NB4 (cell line): ENCODE measurements at regions not wholly inside any gene's neighbourhood (a gene's known extent, or its start where the extent isn't known, plus 50 kb on each side); places are given as distances from the start of the nearest gene placed in this dataset.
"Not testable (repeated sequence)": the region's sequence is repeated elsewhere in the genome, so short reads cannot be mapped to it uniquely, and the experiment has no call there.

ENCODE experiments used
- DNase-seq: peaks from one replicate; pipeline ENCODE4 v3.0.0; 2010; ENCODE audit warnings: low read depth
- H3K4me3 ChIP-seq: one replicate; pipeline ENCODE4 v1.5.1; 2011; ENCODE audit warnings: mild to moderate bottlenecking, low read depth, low read length, moderate library complexity
- MYC ChIP-seq: IDR thresholded peaks from 2 replicates; pipeline ENCODE4 v1.6.1; 2011; ENCODE audit warnings: low read depth, low read length
- POLR2A ChIP-seq: IDR thresholded peaks from 2 replicates; pipeline ENCODE4 v1.6.1; 2011; ENCODE audit warnings: mild to moderate bottlenecking; ENCODE audit not compliant: insufficient read length; ENCODE audit errors: extremely low read depth
- TF ChIP-seq, protein P1 (sequence below): IDR thresholded peaks from 2 replicates; pipeline ENCODE4 v1.6.1; 2011; ENCODE audit warnings: low read depth, low read length
- TF ChIP-seq, protein P2 (sequence below): IDR thresholded peaks from one replicate; pipeline ENCODE4 v1.5.1; 2012; ENCODE audit warnings: low read depth, low read length

- DNase-seq: no peak
- TF ChIP-seq, protein P1, sequence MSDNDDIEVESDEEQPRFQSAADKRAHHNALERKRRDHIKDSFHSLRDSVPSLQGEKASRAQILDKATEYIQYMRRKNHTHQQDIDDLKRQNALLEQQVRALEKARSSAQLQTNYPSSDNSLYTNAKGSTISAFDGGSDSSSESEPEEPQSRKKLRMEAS: no peak
- TF ChIP-seq, protein P2, sequence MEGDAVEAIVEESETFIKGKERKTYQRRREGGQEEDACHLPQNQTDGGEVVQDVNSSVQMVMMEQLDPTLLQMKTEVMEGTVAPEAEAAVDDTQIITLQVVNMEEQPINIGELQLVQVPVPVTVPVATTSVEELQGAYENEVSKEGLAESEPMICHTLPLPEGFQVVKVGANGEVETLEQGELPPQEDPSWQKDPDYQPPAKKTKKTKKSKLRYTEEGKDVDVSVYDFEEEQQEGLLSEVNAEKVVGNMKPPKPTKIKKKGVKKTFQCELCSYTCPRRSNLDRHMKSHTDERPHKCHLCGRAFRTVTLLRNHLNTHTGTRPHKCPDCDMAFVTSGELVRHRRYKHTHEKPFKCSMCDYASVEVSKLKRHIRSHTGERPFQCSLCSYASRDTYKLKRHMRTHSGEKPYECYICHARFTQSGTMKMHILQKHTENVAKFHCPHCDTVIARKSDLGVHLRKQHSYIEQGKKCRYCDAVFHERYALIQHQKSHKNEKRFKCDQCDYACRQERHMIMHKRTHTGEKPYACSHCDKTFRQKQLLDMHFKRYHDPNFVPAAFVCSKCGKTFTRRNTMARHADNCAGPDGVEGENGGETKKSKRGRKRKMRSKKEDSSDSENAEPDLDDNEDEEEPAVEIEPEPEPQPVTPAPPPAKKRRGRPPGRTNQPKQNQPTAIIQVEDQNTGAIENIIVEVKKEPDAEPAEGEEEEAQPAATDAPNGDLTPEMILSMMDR: no peak
- TF ChIP-seq MYC: no peak
- no peak for TF ChIP-seq POLR2A
- H3K4me3 ChIP-seq: no peak overlapping the region
These were observed 152.6 kb upstream of the SEMA6A start for GRCh38 chr5:116727248-116727647.

- DNase-seq, H3K4me3 ChIP-seq: not testable (repeated sequence)
These were observed 151.6 kb upstream of the SEMA6A start for GRCh38 chr5:116726180-116726579.

DNA sequence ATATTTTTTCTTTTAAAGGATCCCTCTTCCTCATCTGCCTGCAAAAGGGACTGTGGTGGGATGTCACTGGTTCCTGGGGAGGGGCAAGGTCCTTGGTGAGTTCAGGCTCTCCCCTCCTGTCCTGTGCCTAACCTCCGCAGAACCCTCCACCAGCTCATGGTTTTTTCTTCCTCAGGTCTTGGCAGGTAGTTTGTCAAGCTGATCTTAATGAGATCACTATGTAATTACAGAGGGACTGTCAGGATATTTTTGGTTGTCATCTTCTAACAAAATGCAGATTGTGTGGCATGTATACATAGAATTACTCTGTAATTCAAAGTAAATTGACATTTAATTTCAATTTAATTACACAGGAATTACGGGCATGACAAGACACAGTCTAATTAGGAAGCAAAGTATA is 150.3 kb upstream of the SEMA6A start:
- H3K4me3 ChIP-seq: no peak overlapping the region
- TF ChIP-seq POLR2A (no peak), MYC (no peak)
- TF ChIP-seq, protein P1: no peak
- TF ChIP-seq, protein P2: no peak
- DNase-seq: no peak

DNA sequence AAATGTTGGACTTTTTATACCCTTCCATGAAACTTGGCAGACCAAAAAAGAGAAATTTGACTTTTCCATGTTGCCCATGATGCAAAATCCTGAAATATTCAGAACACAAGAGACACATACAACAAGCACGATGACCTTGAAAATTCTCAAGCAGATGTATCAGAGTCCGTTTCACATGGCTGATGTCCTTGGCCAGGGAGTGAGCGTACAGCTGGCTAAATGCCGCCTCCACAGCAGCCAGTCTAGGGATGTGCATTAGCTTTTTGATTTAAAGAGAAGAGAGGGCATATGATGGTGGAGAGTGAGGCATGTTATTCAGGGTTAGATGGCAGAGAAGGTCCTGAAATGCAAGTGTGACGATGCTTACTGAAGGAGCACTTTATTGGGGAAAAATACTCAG is 148.0 kb upstream of the SEMA6A start:
- no peak for TF ChIP-seq MYC
- no peak for TF ChIP-seq POLR2A
- TF ChIP-seq, protein P1: no peak
- TF ChIP-seq, protein P2: no peak
- no peak for DNase-seq

GRCh38 chr5:116719106-116719505 is 144.5 kb upstream of the SEMA6A start:
- TF ChIP-seq, protein P2: no peak
- TF ChIP-seq, protein P1: no peak
- TF ChIP-seq MYC: no peak
- no peak for TF ChIP-seq POLR2A
- no peak for DNase-seq
- no peak overlapping the region for H3K4me3 ChIP-seq

More for the DNA sequence above, 148.0 kb upstream of the SEMA6A start:
- H3K4me3 ChIP-seq: no peak overlapping the region

DNA sequence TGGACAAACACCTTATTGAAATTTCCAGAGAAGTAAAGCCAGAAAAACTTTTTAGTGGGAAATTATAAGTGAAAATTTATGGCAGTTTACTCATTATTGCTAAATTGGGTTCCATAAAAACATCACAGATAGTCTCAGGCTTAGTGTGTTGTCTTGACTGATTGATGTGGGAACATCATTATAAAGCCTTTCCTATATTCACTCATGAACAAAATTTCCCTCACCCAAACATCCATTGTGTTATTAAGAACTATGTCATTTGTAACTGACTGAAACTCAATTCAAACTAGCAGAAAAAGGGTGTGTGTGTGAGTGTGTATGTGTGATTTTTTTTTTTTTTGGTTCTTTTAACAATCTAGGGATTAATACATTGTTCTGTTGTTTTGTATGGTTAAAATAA is 143.7 kb upstream of the SEMA6A start:
- no peak overlapping the region for H3K4me3 ChIP-seq
- TF ChIP-seq, protein P2: no peak
- TF ChIP-seq, protein P1: no peak
- TF ChIP-seq POLR2A (no peak), MYC (no peak)
- no peak for DNase-seq
